HG03175 (cell line): ENCODE measurements at regions not wholly inside any gene's neighbourhood (a gene's known extent, or its start where the extent isn't known, plus 50 kb on each side); places are given as distances from the start of the nearest gene placed in this dataset.
"Not testable (repeated sequence)": the region's sequence is repeated elsewhere in the genome, so short reads cannot be mapped to it uniquely, and the experiment has no call there.

Experiments used
- ATAC-seq: cut with Tn5 transposase; IDR thresholded peaks from one replicate; pipeline ENCODE4 v1.9.1; 2021; ENCODE audit warnings: mild to moderate bottlenecking, moderate library complexity; ENCODE audit not compliant: unreplicated experiment

DNA sequence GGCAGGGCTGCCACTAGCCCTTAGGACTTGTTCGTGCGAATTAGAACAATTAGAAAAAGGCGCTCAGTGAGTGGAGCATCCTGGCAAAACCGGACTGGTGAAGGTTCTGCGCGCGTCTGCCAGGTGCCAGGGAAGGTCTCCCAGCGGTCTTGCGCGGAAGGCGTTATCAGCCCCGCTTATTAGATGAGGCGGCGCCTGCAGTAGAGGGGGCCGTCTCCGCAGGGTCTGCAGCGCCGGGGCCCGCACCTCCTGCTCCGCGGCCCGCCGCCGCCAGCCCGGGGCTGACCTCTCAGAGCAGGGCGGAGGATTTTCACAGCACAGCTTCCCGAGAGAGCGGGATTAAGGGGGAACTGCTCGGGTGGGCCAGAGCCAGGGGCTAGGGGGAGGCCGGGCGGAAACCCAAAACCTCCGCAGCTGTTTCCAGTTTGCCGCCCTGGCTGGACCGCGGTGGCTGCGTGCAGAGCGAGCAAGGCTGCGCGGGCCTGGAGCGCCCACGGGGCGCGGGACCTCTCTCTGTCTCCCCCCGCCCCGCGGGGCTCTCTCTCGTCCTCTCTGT, 155.2 kb downstream of the FOXD2 start:
- no peak for ATAC-seq

DNA sequence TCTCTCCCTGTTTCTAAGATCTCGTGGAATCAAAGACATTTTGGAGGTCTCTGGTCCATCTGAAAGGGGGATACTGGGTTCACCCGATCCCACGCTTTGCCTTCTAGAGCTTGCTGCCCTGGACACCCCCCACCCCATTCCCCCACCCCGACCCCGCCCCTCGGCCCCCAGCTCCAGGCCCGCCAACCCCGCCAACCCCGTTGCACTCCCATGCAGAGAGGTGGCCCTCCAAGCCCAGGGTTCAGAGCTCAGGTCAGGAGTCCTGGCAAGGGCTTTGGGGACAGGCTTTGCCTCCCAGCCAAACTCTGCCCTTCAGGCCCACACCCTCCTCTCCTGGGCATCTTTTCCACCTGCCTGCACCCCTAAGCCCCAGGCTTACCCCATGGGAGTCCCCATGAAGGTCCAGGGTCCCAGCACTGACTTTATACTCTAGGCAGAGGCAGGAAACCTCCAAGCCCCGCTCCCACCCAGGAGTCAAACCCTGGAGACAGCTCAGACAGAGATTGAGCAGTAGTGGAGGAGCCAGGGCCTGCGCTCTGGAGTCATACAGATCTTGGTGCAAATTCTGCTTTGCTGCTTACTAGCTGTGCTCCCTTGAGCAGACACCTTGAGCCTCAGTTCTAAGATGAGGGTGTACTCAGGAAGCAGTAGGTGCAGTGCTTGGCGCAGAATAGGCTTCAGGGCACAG, 155.9 kb downstream of the FOXD2 start:
- ATAC-seq, result no peak

DNA sequence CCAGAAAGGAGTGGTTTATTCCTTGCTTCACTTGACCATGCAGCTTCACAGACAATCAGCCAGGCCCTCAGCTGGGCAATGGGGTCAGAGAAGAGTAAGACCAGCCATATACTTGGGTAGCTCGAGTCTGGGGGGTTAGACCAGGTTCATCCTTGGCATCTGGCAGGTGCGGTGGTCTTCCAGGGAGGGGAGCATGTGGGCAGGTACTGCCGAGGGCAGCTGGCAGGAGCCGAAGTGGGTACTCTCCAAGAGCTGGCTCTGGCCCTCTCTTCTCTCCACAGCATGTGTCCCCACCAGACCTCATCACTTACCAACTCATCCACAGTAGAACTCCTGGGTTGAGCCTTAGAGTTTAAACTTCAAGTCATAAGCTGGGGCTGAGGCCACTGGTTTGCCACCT, 156.8 kb downstream of the FOXD2 start:
- no peak for ATAC-seq

GRCh38 chr1:47596328-47596727, 158.5 kb downstream of the FOXD2 start:
- ATAC-seq, result no peak

DNA sequence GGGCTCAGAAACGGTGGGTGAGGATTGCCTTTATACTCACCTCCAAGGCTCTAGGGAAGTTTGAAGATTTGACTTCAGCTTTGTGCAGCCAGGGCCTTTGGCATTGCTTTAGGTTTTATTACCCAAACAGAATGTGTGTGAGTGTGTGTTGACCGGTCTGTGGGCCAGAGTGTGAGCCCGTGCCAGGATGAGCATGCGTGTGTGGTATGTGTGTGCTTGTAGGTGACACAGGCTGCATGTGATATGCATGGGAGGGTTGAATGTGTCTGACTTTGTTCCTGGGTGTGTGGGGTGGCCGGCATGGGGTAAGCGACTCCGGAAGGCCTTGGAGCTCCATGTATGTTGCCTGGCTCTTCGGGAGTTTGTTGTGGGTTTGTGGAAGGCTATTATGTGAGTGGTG, 160.5 kb downstream of the FOXD2 start:
- no peak for ATAC-seq

DNA sequence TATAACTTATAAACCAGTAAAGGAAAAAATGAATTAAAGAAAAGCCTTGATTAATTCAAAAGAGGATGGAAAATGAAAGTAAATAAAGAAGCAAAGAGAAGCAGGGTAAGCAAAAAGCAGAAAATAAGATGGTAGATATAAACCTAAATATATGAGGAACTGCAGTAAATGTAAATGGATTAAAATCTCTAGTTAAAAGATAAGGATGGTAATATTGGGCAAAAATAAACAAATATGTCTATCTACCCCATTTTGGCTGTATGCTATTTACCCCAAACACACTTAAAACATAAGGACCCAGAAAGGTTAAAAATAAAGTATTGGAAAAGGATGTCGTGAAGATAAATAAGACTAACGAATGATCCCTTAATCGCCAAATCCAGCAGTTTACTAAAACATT, 161.9 kb downstream of the FOXD2 start:
- no peak for ATAC-seq

DNA sequence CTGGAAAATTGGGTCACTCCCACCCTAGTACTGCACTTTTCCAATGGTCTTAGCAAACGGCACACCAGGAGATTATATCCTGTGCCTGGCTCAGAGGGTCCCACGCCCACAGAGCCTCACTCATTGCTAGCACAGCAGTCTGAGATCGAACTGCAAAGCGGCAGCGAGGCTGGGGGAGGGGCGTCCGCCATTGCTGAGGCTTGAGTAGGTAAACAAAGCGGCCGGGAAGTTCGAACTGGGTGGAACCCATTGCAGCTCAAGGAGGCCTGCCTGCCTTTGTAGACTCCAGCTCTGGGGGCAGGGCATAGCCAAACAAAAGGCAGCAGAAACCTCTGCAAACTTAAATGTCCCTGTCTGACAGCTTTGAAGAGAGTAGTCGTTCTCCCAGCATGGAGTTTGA, 164.6 kb downstream of the FOXD2 start:
- not testable (repeated sequence) for ATAC-seq

DNA sequence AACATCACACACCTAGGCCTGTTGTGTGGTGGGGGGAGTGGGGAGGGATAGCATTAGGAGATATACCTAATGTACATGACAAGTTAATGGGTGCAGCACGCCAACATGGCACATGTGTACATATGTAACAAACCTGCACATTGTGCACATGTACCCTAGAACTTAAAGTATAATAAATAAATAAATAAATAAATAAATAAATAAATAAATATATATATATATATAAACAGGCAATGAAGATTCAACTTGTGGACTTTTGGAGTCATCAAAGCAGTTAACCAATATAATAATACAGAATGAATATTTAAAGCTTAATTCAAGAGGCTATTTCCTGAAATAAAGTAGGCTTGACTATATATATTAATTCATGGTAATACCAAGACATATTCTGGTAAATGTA, 167.0 kb downstream of the FOXD2 start:
- ATAC-seq, result not testable (repeated sequence)

- ATAC-seq, result no peak
These were observed 170.5 kb downstream of the FOXD2 start for GRCh38 chr1:47608296-47608875.

- ATAC-seq, result no peak
These were observed 174.1 kb downstream of the FOXD2 start for GRCh38 chr1:47611992-47612391.

DNA sequence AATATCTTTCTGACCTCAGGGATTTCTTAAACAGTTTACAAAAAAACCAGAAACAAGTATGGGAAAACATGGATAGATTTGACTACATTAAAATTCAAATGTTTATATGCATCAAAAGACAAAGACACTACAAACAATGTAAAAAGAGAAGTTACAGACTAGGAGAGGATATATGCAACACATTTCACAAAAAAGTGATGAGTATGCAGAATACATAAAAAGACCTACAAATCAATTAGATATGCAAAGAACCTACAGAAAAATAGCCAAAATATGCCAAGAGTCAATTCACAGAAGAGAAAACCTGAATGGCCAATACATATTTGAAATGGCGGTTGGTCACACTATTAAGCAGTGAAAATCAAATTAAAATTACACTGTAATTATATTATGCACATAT, 175.0 kb downstream of the FOXD2 start:
- no peak for ATAC-seq

DNA sequence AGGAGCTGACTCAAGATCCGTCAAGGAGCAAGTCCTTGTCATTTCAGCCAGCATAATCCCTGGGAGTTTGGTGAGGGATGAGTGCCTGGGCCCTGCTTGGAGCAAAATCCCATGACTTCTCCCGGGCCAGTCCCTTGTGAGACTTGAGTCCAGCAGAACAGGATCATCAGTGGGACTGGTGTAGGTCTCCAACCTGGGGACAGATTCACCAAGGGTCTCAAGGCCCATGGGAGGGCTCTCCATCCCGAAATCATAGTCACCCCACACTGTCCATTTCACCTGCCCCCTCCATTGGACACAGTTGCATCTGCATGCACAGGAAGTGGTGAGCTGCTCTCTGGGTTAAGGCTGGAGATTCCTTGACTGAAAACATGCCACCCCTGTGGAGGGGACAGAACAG, 178.2 kb downstream of the FOXD2 start:
- no peak for ATAC-seq

GRCh38 chr1:47616906-47617305, 179.1 kb downstream of the FOXD2 start:
- no peak for ATAC-seq

DNA sequence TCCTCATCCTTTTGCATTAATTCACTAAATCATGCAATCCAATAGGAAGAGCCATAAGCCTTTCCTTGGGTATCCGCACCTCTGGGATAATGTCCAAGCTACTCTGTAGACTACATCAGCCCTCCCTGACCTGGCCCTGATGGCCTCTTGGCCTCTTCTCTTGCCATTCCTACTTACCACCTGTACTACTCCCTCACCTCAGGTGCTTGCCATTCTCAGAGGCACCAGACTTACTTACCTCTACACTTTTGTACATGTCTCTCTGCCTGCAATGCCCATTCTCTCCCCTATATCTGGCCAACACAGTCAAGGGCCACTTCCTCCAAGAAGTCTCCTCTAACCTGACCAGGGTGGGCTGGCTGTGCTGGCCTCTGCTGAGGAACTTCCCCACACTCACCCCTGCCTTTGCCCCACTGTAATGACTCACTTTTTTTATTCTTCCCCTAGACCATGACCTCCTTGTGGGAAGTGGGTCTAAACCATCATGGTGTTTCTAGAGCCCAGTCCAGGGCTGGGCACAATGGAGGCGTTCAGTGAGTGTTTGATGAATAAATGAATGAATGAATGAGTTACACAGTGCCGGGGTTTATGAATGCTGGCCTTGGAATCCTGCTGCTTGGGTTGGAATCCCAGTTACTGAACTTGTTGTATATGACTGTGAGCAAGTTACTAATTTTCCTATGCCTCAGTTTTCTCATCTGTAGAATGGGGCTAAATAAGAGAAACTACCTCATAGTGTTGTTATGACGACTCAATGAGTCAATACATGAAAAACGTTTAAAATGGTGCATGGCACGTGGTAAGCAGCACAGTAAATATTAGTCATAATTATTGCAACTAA, 179.8 kb downstream of the FOXD2 start:
- no peak for ATAC-seq

- no peak for ATAC-seq
These were observed 180.4 kb downstream of the FOXD2 start for GRCh38 chr1:47618222-47618720.

DNA sequence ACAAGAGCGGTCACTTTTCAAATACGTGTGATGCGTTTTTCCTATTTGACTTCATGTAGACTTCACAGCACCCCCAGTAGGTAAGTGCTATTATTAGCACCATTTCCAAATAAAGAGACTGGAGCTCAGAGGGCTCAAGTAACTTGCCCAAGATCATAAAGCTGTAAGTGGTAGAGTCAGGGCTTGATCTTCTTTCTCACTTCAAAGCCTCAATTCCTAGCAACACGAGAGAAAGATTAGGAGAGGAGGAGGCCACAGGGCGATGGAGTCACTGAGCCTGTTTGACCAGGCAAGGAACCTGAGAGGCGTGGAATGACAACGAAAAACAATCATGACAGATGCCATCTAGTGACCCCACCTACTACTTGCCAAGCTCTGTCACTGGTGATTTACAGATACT, 181.0 kb downstream of the FOXD2 start:
- no peak for ATAC-seq

GRCh38 chr1:47621483-47621882, 183.6 kb downstream of the FOXD2 start:
- ATAC-seq, result no peak

DNA sequence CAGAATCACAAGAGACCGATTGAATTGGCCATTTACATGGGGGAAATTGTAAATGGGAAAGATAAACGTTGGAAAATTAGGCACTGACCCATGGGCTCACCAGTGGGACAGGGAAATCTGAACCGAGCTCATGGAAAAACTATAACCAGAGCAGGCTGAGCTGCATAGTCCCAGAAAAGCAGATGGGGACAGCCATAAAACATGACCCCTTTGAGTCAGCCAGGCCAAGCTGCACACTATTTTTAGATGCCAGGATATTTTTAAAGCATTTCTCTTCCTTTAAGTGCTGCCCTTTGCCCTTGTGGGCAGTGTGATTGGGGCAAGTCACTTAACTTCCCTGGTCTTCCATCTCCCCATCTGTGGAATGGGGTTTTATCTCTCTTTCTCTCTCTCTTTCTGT, 184.1 kb downstream of the FOXD2 start:
- no peak for ATAC-seq

DNA sequence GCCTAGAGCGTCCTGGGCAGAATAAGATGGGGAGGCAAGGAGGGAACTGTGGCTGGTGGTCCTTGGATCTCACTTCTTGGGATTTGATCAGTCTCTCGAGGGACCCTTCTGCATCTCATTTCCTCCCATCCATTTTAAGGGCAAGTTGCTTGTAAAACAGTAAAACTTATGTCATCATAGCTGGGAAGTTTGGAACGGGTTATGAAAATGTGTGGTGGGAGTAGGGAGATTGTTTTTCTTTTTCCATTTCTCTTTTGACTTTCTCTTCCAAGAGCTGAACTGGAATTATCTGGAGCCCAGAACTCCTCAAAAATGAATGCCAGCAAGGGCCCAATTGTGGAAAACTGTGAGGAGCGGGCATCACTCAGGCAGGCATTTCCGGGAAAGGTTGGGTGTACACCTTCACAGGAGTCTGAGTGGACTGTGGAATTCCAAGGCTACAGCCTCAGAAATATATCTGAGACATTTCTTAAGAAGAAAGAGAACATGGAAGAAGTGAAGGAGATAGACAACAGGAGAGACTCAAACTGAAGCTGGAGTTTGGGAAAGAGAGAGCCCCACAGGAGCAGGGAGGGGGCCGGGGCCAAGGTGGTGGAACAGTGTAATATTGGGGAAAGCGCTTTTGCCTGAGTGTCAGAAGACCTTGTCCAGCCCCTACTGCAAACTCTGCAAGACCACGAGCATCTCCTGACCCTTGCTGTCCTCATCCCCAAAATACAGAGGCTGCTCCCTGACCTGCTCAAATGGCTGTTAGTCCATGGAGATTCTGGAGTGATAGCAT, 185.1 kb downstream of the FOXD2 start:
- ATAC-seq, result no peak

DNA sequence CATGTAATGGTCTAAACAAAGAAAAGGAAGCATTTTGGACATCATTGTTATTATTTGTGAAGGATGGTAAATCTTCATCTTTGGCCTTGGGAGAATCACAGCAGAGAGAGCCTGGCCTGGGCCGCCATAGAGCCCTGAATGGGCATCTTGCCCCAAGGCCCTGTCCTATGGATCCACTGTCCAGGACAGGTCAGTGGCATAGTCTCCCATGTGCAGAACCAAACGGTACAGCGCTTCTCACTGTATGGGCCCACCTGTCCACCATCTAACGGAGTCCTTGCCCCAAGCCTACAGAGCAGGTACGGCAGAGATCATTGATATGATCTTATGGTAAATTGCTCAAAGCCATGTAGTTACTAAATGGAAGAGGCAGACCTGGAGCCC, 185.7 kb downstream of the FOXD2 start:
- no peak for ATAC-seq

- ATAC-seq, result no peak
These were observed 186.7 kb downstream of the FOXD2 start for GRCh38 chr1:47624531-47624930.
